Panc1 (cell line): ENCODE measurements at regions not wholly inside any gene's neighbourhood (a gene's known extent, or its start where the extent isn't known, plus 50 kb on each side); places are given as distances from the start of the nearest gene placed in this dataset.

ENCODE experiments used
- CTCF ChIP-seq: fragments of 450-650 bp; IDR thresholded peaks from 2 replicates; pipeline ENCODE4 v1.5.1; 2017; ENCODE audit warnings: mild to moderate bottlenecking
- POLR2AphosphoS5 ChIP-seq: IDR thresholded peaks from 2 replicates; pipeline ENCODE4 v1.6.1; 2012; ENCODE audit warnings: mild to moderate bottlenecking, low read depth, low read length, moderate library complexity
- SIN3A ChIP-seq: IDR thresholded peaks from 2 replicates; pipeline ENCODE4 v1.6.1; 2012; ENCODE audit warnings: low read depth, mild to moderate bottlenecking, low read length, moderate library complexity, borderline replicate concordance; ENCODE audit not compliant: insufficient read depth
- TCF7L2 ChIP-seq: IDR thresholded peaks from 2 replicates; pipeline ENCODE4 v1.6.1; 2011; ENCODE audit warnings: mild to moderate bottlenecking, low read depth, low read length, inconsistent platforms
- TF ChIP-seq, protein P1 (sequence below), 2 experiments: IDR thresholded peaks; 2 replicates each; pipeline ENCODE4 v1.6.1; 2011 to 2012; ENCODE audit warnings: low read depth in 2 of 2, control low read depth in 1 of 2, low read length in 1 of 2, mild to moderate bottlenecking in 1 of 2, moderate library complexity in 1 of 2; ENCODE audit not compliant: insufficient read depth in 1 of 2

DNA sequence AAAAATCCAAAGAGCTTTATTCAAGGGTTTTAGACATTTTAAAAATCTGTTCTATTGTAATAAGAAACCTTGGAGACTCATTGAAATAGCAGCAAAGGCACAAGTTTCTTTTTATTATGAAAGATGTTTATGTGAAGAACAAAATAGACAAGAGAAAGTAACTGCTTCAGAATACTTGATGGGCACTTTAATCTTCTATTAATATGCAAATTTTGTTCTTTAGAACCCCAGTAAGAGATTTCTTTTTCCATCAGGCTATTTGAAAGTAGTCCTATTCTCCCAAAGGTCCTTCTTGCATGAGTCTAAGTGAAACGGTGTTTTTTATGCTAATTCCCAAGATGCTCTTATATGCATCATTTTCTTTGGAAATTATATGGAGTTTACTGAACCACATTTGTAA is 602.0 kb downstream of the EFNA5 start:
- TF ChIP-seq CTCF (no peak), TCF7L2 (no peak), SIN3A (no peak), POLR2AphosphoS5 (no peak)
- TF ChIP-seq, protein P1, sequence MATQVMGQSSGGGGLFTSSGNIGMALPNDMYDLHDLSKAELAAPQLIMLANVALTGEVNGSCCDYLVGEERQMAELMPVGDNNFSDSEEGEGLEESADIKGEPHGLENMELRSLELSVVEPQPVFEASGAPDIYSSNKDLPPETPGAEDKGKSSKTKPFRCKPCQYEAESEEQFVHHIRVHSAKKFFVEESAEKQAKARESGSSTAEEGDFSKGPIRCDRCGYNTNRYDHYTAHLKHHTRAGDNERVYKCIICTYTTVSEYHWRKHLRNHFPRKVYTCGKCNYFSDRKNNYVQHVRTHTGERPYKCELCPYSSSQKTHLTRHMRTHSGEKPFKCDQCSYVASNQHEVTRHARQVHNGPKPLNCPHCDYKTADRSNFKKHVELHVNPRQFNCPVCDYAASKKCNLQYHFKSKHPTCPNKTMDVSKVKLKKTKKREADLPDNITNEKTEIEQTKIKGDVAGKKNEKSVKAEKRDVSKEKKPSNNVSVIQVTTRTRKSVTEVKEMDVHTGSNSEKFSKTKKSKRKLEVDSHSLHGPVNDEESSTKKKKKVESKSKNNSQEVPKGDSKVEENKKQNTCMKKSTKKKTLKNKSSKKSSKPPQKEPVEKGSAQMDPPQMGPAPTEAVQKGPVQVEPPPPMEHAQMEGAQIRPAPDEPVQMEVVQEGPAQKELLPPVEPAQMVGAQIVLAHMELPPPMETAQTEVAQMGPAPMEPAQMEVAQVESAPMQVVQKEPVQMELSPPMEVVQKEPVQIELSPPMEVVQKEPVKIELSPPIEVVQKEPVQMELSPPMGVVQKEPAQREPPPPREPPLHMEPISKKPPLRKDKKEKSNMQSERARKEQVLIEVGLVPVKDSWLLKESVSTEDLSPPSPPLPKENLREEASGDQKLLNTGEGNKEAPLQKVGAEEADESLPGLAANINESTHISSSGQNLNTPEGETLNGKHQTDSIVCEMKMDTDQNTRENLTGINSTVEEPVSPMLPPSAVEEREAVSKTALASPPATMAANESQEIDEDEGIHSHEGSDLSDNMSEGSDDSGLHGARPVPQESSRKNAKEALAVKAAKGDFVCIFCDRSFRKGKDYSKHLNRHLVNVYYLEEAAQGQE (IDR thresholded peaks at IDR 0.05; ENCODE audit: insufficient read depth in 1 of 2, low read depth in 2 of 2, low read length in 1 of 2): no peak
